ENCODE measurements at regions not wholly inside any gene's neighbourhood (a gene's known extent, or its start where the extent isn't known, plus 50 kb on each side); places are given as distances from the start of the nearest gene placed in this dataset.

GRCh38 chr12:63351370-63351769 is 200.4 kb upstream of the AVPR1A start (continued):
- TF ChIP-seq FUBP1 (CRISPR knock-in tag; IDR thresholded peaks at IDR 0.05; ENCODE audit: borderline replicate concordance) (no peak), NFATC3 (CRISPR knock-in tag; IDR thresholded peaks at IDR 0.05) (no peak)

GRCh38 chr12:63348556-63348955 is 197.6 kb upstream of the AVPR1A start:
- Histone ChIP-seq H4K20me1 (ENCODE audit: insufficient read depth, low read length) (no peaks in the 10 kb centered on the region), H3K9me3 (ENCODE audit: low read length) (no peaks in the 10 kb centered on the region), H3K4me2 (ENCODE audit: low read depth, low read length) (no peak overlapping the region), H3K9ac (ENCODE audit: insufficient read depth, low read depth, low read length) (no peak overlapping the region), H3K4me3 (replicated peaks in 1 of 3; ENCODE audit: insufficient read depth in 1 of 3, low read depth in 2 of 3, low read length in 3 of 3) (no peak overlapping the region), H3K4me1 (ENCODE audit: insufficient read depth, low read length) (no peaks in the 10 kb centered on the region), H3K79me2 (ENCODE audit: insufficient read depth, low read length) (no peaks in the 10 kb centered on the region), H3K27me3 (ENCODE audit: control insufficient read depth in 1 of 2, insufficient read depth in 2 of 2, low read length in 2 of 2) (no peaks in the 10 kb centered on the region), H3K36me3 (replicated peaks in 1 of 2; ENCODE audit: control insufficient read depth in 1 of 2, insufficient read depth in 2 of 2, low read length in 2 of 2) (no peaks in the 10 kb centered on the region), H2AFZ (ENCODE audit: low read length) (no peak overlapping the region), H3K27ac (ENCODE audit: extremely low read length, insufficient read depth, low read length) (no peak overlapping the region)
- CTCF ChIA-PET (ENCODE audit: low intra/inter-chr PET ratio, low total read pairs): no interaction called here
- BruUV-seq (replicated peaks): no TSS peak
- WGBS (ENCODE audit: low lambda C conversion rate): 1% methylated on average over 2 of the region's 3 CpGs
- no peak for FAIRE-seq
- no peak for DNase-seq (ENCODE audit: low spot score)
- no peak for ATAC-seq
- TF ChIP-seq PHF5A (CRISPR knock-in tag; IDR thresholded peaks at IDR 0.05; ENCODE audit: low read depth, unreplicated experiment) (no peak), ZNF775 (CRISPR knock-in tag; IDR thresholded peaks at IDR 0.05; ENCODE audit: borderline replicate concordance) (no peak), BCL3 (CRISPR knock-in tag; IDR thresholded peaks at IDR 0.05) (no peak), GATAD1 (CRISPR knock-in tag; IDR thresholded peaks at IDR 0.05) (no peak), AGO2 (optimal IDR thresholded peaks at IDR 0.05; ENCODE audit: low read depth, low read length) (no peak), SP4 (CRISPR knock-in tag; IDR thresholded peaks at IDR 0.05) (no peak), ZNF337 (CRISPR knock-in tag; IDR thresholded peaks at IDR 0.05; ENCODE audit: borderline replicate concordance, low read depth) (no peak)
- in situ Hi-C loops (cut with HindIII; ENCODE audit: extremely low pct_ligation_motif_present, low pct_unique_long_range_greater_than_20kb): no loop called here
- POLR2A ChIA-PET: no interaction called here
- intact Hi-C loops (cut with micrococcal nuclease; ENCODE audit: unreplicated experiment): no loop called here

All from HepG2 (cell line).